ENCODE measurements at regions not wholly inside any gene's neighbourhood (a gene's known extent, or its start where the extent isn't known, plus 50 kb on each side); places are given as distances from the start of the nearest gene placed in this dataset.

DNA sequence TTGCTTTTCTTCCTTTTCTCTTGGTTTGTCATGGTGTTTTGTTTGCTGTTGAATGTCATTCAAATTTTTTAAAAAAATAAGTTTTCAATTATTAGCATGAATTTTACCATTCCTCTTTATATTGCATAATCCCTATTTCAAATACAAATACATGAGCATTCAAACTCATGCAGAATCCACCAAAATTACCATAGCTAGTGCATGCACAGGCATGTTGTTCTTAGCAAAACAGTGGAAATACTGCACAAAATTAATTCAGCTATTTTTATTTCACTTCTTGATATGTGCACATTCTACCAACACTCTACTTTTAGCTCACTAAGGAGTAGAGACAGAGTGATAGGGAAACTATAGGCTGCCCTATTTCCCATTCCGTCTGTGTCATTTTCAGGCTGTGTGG is 670.1 kb upstream of the LRRN3 start:
- TF ChIP-seq, protein P1, sequence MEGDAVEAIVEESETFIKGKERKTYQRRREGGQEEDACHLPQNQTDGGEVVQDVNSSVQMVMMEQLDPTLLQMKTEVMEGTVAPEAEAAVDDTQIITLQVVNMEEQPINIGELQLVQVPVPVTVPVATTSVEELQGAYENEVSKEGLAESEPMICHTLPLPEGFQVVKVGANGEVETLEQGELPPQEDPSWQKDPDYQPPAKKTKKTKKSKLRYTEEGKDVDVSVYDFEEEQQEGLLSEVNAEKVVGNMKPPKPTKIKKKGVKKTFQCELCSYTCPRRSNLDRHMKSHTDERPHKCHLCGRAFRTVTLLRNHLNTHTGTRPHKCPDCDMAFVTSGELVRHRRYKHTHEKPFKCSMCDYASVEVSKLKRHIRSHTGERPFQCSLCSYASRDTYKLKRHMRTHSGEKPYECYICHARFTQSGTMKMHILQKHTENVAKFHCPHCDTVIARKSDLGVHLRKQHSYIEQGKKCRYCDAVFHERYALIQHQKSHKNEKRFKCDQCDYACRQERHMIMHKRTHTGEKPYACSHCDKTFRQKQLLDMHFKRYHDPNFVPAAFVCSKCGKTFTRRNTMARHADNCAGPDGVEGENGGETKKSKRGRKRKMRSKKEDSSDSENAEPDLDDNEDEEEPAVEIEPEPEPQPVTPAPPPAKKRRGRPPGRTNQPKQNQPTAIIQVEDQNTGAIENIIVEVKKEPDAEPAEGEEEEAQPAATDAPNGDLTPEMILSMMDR (IDR thresholded peaks at IDR 0.05; ENCODE audit: low read depth, low read length, poor library complexity, severe bottlenecking) = no peak
- no peak for TF ChIP-seq EZH2phosphoT487 (IDR thresholded peaks at IDR 0.05; ENCODE audit: borderline replicate concordance, low read length)
